GF-D8 (cell line): ENCODE measurements at regions not wholly inside any gene's neighbourhood (a gene's known extent, or its start where the extent isn't known, plus 50 kb on each side); places are given as distances from the start of the nearest gene placed in this dataset.
"Not testable (repeated sequence)": the region's sequence is repeated elsewhere in the genome, so short reads cannot be mapped to it uniquely, and the experiment has no call there.

Experiments
- DNase-seq: peaks from one replicate; lab custom pipeline; 2025; lab: John Stamatoyannopoulos, UW

DNA sequence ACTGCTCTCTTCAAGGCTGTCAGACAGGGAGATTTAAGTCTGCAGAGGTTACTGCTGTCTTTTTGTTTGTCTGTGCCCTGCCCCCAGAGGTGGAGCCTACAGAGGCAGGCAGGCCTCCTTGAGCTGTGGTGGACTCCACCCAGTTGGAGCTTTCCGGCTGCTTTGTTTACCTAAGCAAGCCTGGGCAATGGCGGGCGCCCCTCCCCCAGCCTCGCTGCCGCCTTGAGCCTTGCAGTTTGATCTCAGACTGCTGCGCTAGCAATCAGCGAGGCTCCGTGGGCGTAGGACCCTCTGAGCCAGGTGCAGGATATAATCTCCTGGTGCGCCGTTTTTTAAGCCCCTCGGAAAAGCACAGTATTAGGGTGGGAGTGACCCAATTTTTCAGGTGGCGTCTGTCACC lies 446.7 kb upstream of the ACO1 start:
- DNase-seq, result not testable (repeated sequence)

DNA sequence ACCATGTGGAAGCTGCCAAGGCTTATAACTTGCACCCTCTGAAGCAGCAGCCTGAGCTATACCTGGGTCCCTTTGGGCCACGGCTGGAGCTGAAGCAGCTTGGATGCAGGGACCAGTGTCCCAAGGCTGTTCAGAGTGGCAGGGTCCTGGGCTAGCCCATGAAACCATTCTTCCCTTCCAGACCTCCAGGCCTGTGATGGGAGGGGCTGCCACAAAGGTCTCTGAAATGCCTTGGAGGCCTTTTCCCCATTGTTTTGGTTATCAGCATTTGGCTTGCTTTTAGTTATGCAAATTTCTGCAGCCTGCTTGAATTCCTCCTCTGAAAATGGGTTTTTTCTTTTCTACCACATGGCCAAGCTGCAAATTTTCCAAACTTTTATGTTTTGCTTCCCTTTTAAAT lies 433.7 kb upstream of the ACO1 start:
- DNase-seq, result no peak

GRCh38 chr9:31958572-31958971 lies 425.9 kb upstream of the ACO1 start:
- no peak for DNase-seq

DNA sequence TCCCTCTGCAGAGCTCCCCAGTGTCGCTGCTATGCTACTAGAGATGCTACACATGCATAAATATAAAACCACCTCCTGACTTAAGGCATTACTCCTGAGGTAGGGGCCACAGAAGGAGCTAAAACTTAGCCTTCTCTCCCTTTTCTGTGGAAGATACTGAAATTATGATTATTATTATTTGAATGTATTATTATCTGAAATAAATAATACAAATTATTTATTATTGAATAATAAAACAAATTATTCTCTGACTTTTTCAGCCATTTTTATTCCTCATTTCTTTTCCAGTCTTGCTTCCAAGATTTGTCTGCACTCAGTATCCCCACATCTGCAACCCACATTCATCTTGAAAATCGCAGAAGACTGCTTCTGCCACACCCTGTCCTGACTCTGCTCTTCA lies 414.9 kb upstream of the ACO1 start:
- DNase-seq, result no peak

GRCh38 chr9:31983895-31984294 lies 400.5 kb upstream of the ACO1 start:
- DNase-seq, result no peak

GRCh38 chr9:31996331-31996730 lies 388.1 kb upstream of the ACO1 start:
- no peak for DNase-seq

DNA sequence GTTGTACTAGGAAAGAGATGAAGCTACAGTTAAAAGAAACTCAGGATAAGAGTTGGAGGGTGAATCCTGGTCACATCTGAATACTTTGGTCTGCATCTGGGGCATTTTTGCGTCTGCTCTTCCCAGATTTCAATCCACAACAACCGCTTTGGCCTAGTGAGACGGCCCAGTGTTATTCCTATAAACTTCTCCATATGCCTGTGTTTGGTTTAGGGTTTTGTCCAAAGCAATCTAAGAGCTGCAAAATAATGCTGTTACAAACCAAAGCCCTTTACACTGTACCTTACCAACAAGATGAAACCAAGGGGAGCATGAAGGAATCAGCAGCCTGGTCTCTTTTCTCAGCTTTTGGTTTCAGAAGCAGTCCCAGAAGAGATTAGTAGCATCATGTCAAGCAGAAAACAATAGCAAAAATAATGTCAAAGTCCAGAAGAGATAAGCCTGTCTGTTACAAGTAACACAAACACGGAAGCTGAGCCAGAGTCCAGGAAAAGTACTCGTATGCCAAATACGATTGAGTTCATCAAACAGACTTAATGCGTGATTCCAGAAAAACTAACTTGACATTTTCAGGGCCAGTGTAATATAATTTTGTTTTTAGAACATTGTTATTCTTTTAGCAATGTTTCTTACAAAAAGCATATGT lies 379.9 kb upstream of the ACO1 start:
- no peak for DNase-seq

DNA sequence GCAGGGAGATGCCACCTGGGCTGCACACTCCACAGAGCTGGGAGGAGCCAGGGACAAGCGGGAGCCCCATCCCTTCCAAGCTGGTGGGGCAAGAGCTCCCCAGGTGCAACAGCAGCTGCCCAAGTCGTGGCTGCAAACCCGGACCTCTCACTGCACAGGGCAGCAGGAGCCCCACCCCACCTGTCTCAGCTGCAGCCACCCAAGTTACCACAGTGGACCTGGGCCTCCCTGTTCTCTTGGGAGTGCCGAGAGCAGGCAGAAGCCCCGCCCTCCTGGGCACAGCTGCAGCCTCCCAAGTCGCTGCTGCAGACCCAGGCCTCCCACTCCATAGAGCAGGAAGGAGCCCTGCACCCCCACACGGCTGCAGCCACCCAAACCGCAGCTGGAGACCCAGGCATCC lies 374.1 kb upstream of the ACO1 start:
- no peak for DNase-seq

- DNase-seq, result no peak
Observed at GRCh38 chr9:32011049-32011448, 373.4 kb upstream of the ACO1 start.

- no peak for DNase-seq
Observed at GRCh38 chr9:32015795-32016194, 368.6 kb upstream of the ACO1 start.

- DNase-seq, result no peak
Observed at GRCh38 chr9:32045513-32045912, 338.9 kb upstream of the ACO1 start.

DNA sequence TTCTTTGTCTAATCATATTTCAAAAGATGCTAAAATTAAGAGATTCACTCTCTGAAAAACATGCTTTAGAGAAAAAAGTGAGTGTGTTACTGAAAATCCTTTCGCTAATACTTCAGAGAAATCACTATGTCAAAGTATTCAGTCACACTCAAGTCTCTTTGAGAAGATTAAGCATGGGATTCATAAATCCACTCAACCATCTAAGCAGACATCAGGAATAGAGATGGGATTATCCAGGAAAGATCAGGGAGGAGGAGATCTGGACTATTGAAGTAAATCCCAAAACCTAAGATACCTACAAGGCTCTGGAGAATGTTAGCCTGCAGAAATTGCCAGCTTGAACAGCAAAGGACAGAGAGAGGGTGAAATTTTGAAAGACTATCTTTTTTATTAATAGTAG lies 317.2 kb upstream of the ACO1 start:
- DNase-seq, result no peak

DNA sequence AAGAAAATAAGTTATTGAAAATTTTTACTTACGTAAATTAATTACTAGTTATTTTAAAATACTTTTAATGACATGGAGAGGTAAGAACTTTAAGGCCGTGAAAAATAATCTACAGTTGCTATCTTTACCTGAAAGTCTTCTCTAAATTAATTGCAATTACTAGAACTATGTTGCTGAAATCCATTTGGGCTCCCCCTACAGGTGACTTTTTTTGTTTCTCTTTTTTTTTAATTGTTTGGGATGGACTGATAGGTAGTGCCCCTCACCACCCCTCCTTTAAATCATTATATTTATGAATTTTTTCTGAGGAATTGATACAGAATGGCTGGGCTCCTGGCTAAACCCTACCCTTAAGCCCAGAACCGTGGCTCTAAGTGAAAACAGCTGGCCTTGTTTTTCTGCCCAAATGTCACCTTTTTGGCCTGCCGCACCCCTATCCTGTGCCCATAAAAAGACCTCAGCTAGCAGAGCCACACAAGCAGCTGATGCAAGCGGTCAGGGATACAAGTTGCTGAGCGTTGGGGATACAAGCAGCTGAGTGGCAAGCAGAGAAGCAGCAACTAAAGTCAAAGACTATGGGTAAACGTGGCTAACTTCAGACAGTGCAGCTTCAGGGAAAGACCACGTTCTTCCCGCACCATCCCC lies 315.2 kb upstream of the ACO1 start:
- DNase-seq, result no peak

- DNase-seq, result no peak
Observed at GRCh38 chr9:32069969-32070368, 314.5 kb upstream of the ACO1 start.

GRCh38 chr9:32072570-32072969 lies 311.9 kb upstream of the ACO1 start:
- DNase-seq, result no peak

- no peak for DNase-seq
Observed at GRCh38 chr9:32092031-32092430, 292.4 kb upstream of the ACO1 start.

GRCh38 chr9:32117291-32117690 lies 267.2 kb upstream of the ACO1 start:
- DNase-seq, result no peak

DNA sequence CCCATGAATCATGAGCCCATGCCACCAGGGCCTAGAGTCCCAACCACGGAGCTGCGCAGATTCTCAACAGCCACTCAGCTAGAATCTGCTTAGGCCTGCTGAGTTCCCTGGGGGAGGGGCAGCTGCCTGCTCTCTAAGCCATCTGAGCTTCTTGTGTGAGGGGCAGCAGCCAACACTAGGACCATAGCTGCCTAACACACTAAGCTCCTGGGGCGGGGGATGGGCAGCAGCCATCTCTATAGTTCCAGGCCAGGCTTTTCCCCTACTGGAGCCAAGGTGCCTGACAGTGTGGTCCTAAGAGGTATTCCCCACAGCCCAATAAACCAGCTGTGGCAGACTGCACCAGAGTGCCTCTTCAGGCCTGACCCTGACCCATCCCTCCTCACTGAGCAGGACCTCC lies 255.9 kb upstream of the ACO1 start:
- no peak for DNase-seq

- not testable (repeated sequence) for DNase-seq
Observed at GRCh38 chr9:32130709-32131108, 253.7 kb upstream of the ACO1 start.

DNA sequence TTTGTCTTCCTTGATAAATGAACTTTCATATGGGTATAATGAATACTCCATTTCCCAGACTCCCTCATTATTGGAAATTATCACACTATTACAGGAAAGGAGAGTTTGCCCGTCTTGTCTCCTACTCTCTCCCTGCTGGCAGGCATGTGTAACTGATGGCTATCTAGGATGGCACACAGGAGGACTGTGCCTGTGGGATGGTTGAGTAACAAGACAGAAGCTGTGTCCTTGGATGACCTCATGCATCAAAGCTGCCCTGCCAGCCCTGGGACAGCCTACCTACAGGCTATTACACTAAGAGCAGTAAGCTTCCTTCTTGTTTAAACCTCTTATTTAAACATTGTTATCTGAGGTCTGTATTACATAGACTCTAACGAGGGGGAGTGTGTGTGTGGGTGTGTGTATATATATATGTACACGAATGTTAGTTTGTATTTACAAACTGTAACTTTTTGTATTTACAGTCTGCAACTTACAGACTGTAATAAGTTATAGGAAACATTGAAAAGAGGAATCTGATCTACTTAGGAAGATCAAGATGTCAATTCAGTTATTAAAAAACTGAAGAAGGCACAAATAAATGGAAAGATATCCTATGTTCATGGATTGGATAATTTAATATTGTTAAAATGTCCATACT lies 247.6 kb upstream of the ACO1 start:
- DNase-seq, result no peak

DNA sequence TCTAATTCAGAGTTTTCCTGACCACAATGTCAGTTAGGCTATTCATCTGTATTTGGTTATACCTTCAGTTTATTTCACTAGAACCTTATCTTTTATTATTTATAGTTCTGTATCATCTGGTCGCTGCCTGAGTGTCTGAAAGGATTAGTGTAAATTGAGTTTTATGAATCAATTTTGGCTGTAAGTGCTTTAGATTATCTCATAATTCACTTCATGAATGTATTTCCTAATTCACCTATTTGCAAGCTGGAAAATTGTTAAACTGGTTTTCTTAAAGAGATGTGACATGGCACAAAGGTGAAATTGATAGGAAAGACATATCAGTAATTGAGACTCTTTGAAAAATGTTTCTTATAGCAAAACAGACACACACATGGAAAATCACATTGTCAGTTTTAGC lies 242.4 kb upstream of the ACO1 start:
- no peak for DNase-seq

- not testable (repeated sequence) for DNase-seq
Observed at GRCh38 chr9:32148553-32148952, 235.9 kb upstream of the ACO1 start.

DNA sequence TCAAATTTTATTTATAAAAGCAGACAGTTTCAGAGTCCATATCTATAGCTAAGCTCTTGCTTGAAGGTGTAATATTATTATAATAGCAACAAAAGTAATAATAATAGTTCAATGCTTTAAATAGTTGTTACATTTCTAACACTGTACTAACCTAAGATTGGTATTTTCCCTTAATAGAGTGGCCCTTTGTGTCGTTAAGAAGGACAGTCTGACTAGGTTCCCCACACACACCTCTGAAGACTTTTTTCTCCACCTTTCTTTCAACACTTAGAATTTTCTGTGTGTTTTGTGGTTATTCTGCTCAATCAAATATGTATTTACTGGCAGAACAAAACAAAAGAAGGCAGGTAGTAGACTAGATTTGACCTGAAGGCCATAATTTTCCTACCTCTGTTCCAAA lies 223.2 kb upstream of the ACO1 start:
- no peak for DNase-seq

- no peak for DNase-seq
Observed at GRCh38 chr9:32161720-32162119, 222.7 kb upstream of the ACO1 start.
